NCI-H446 (cell line): ENCODE measurements at regions not wholly inside any gene's neighbourhood (a gene's known extent, or its start where the extent isn't known, plus 50 kb on each side); places are given as distances from the start of the nearest gene placed in this dataset.

ENCODE experiments used
- DNase-seq, 2 experiments: peaks; one replicate each; lab custom pipeline; 2025; lab: John Stamatoyannopoulos, UW

DNA sequence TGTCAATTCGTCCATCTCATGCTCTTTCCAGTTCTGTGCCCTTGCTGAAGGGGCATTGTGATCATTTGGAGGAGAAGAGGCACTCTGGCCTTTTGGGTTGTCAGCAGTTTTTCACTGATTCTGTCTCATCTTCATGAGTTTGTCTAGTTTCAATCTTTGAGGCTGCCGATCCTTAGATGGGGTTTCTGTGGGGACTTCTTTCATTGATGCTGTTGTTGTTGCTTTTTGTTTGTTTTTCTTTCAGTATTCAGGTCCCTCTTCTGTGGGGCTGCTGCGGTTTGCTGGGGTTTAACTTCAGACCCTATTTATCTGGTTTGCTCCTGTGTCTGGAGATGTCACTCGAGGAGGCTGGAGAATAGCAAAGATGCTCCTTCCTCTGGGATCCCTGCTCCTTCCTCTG is 224.3 kb downstream of the JRKL start:
- DNase-seq, result no peak

DNA sequence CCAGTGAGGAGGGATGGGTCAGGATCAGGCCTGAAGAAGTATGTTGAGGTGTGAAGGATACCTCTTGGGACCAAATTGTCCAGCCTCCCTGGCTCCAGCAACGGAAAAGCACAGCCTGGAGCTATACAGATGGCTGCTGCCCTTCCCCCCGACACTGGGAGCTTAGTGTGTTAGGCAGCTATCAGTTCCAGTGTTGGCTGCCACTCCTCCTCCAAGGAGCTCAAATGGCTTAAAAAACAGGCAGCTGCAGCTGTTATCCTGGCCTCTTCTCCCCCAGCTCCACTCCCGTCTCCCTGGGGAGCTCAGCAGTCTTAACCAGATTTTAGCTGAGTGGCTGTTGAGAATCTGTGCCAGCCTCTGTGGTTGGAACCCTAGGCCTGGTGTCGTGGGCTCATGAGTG is 225.0 kb downstream of the JRKL start:
- peak in 1 of 2 experiments; percentile 87 for DNase-seq

DNA sequence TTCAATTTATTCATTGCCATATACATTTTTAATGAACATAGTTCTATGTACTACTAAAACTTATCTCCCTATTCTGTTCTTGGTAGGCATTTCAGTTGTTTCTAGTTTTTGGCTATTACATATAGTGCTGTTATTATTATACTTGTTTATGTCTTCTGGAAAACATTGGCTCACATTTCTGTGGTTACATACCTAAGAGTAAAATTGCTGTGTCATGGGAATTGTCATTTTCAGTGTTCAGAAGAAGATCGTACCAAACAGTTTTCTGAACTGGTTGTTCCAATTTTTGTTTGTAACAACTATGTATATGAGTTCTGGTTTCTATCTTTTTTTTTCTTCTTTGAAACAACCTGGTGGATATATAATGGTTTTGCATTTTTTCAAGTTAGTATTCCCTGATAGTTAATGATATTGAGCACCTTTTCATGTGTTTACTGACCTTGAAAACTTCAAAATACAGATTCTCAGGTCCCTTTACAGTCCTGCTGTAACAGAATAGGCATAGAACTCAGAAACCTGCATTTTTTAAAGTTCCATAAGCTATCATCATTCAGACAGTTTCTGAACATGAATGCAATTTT is 230.7 kb downstream of the JRKL start:
- DNase-seq, result no peak

DNA sequence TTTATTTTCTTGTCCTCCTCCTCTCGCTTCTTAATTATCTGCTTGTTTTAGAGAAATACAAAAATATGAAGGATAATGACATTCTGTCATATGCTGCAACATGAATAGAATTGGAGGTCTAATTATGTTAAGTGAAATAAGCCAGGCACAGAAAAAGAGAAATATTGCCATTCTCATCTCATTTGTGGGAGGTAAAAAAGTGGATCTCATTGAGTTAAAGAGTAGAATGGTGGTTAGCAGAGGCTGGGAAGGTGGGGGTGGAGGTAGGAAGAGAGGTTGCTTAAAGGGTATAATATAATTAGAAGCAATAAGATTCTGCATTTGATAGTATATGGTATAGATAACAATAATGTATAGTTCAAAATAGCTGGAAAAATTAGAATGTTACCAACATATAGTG is 231.3 kb downstream of the JRKL start:
- DNase-seq, result no peak

DNA sequence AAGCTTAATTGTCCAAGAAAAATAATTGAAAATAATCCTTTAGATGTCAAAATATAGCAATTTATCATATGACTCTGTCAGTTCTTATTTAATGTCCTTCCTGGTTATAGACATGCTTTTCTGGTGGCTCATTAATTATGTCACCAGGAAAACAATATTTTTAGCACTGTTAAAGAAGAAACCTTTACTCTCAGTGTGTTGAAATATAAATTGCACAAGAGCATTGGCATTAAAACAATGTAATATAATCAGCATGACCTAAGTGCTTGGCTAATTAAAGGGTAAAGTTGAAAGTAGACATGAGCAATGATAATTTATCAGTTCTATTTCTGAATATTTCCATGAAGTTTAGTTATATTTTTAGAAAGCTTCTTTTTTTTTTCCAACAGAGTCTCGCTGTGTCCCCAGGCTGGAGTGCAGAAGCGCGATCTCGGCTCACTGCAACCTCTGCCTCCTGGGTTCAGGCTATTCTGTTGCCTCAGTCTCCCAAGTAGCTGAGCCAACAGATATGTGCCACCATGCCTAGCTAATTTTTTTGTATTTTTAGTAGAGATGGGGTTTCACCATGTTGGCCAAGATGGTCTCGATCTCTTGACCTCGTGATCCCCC is 232.3 kb downstream of the JRKL start:
- no peak for DNase-seq

DNA sequence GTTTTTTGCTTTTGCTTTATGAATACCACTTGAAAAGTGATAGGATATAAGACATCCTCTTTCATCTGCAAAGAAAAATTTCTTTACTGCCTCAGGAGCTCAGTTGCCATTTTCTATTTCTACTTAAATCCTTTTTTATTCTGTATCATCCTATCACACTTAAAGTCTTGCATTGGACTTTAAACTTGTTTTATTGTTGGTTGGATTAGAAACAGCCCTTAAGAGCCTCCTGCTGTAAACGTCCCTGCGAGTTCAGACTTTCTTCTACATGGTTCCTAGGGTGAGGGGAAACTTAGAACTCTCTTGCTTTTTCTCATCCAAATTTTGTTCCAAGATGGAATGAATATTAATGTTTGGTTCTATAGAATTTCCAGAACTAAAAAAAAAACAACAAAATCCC is 234.3 kb downstream of the JRKL start:
- DNase-seq, result no peak

DNA sequence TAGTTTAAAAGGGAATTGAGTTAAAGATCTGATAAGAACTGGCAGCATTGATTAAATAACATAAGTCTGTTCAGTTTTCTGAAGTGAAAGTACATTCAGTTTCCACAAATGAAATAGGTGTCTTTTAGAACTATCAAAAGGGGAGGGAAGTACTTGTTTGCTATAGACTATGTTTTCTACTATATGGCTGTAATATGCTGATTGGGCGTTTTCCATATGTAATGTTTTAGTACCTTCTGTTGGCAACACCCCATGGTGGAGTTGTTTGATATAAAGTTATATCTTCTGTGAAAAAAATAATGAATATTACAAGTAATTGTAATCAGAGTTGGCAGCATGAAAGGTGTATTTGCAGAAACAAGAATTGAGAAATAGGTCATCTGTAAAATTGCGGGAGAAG is 237.6 kb downstream of the JRKL start:
- DNase-seq, result no peak

DNA sequence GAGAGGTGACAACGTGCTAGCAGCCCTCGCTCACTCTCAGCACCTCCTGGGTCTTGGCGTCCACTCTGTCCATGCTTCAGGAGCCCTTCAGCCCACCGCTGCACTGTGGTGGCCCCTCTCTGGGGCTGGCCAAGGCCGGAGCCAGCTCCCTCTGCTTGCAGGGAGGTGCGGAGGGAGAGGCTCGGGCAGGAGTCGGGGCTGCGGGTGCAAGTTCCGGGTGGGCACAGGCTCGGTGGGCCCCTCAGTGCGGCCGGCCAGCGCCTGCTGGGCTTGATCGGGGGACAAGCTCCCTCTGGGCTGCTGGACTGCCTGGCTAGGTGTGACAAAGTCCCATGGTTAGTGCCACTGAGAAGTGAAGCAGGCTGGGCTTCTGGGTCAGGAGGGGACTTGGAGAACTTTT is 245.8 kb downstream of the JRKL start:
- DNase-seq, result no peak

DNA sequence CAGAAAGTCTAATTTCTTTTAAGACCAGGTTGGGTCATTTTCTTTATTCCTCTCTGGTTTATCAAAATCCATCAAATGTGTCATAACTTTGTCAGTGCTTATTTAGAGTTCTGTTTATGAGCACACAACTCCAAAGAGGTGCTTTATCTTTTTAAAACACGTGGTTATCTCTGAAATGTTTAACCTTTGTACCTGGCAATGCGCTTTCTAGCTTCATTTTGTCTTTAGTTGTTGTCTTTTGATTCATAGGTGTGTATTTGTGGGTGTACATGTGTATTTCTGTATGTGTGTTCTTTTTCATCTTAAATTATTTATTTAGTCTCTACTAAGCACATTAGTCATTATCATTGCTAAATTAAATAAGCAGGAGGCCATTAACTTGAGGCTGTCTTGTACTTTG is 251.4 kb downstream of the JRKL start:
- DNase-seq, result no peak

DNA sequence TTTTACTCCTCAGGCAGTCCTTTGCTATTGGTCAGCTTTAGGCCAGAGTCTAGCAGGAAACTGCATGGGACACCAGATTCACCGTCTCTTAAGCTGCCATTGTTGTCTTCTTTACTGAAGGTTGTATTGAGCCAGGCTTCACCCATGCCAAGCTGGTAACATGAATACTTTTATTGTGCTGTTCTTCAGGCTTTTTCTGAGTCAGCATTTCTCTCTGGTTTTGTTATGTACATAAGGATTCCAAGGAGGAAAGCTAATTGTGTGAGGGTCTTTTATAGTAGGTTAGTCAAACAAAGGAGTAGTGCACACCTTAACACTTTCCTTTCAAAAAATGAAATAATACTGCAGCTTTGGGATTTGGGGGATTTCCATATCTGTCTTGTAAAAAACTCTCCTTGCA is 252.8 kb downstream of the JRKL start:
- DNase-seq, result no peak

DNA sequence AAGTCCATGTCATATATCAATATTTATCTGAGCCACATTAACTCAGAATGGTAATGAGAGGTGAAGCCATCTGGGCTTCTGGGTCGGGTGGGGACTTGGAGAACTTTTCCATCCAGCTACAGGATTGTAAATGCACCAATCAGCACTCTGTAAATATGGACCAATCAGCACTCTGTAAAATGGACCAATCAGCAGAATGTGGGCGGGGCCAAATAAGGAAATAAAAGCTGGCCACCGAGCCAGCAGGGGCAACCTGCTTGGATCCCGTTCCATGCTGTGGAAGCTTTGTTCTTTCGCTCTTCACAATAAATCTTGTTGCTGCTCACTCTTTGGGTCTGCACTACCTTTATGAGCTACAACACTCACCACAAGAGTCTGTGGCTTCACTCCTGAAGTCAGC is 253.4 kb downstream of the JRKL start:
- no peak for DNase-seq

DNA sequence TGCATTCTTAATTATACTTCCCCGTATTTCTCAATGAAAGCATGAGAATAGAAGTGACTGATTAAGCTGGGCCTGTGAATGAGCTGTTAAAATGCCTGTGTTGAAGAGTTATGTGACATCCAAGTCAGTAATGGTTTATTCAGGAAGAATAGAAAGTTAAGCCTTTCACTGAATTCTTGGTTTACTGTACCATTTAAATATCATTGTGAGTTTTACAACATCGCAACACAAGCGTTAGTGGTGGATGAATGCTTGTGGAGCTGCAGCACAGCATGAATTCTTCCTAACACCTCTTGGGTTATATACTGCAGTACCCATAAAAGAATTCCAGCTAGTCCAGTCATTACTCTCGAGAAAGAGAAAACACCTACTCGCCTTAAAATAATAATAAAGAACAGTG is 257.8 kb downstream of the JRKL start:
- DNase-seq, result no peak

DNA sequence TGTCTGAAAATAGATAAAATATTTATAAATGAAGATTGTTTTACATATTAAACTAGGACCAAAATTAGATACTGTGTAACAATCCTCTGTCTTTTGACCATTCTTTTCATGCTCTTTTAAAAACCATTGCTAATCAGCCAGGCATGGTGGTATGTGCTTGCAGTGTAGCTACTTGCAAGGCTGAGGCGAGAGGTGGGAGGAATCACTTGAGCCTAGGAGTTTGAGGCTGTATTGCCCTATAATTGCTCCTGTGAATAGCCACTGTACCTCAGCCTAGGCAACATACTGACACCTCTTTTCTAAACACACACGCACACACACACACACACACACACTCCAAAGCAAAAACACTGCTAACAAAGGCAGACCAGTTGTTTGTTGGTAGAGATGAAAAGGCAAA is 259.2 kb downstream of the JRKL start:
- no peak for DNase-seq

DNA sequence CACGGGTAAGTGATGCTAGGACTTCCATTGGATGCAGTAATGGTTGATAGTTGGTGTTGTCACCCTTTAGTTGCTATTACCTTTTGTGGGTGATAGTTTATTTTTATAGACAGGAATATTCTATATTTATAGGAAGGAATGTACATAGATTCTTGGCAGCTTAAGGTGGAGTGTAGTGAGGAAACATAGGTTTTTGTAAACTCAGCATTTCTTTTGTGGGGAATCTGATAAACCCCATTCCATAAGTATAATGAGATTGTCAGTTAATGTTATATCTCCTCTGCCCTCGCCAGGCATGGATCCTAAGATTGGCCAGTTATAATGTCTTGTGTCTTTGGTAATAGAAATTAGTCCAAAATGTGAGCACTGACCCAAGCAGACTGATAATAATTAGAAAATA is 262.7 kb downstream of the JRKL start:
- no peak for DNase-seq

DNA sequence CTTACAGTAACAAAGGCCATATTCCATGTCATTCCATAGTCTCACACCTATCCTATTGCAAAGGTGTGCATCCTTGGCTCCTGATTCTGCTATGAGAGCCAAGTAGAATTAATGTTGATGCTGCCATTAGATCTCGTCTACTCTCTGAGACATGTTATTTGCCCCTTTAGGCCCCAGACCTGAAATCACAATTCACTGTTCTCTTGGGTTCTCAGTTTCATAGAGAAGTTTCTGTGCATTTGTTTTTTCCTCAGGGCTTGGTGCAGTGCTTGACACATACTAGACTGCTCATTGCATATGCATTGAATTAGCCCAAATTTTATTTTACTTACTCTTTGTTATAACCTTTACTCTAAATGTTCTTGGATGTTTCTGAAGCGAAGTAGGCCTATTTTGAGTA is 265.7 kb downstream of the JRKL start:
- DNase-seq, result no peak

DNA sequence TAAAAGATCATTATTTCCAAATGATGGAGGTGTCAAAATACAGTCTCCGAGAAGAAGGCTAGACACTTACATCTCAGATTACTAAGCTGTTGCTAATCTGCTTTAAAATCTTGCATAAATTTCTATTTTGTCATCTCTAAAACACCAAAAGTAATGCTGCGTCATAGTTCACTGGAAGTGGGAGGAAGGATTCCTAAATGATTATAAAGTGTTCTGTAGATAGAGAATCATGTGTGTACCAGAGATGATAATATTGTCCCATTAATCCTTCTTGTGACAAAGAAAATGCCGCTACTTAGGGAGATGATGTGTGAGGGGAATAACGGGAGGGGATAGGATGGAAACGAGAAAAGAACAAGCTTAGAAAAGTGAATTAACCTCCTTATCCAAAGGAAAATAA is 268.6 kb downstream of the JRKL start:
- no peak for DNase-seq

DNA sequence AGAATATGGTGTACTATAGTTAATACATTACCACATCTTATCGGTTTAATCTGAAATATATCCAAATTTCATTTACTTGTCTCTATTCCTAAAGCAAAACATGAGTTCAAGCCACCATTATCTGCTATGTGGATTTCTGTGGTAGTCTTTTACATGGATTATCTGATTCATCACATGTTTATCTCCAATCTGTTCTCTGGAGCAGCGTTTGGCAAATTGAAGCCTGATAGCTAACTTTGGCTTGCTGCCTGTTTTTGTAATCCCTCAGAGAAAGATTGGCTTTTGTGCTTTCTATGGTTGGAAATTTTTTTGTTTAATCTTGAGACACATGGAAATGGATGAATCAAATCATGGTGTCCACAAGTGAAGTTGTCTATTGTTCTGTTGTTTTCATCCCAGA is 274.3 kb downstream of the JRKL start:
- peak in 1 of 2 experiments; percentile 19 for DNase-seq

DNA sequence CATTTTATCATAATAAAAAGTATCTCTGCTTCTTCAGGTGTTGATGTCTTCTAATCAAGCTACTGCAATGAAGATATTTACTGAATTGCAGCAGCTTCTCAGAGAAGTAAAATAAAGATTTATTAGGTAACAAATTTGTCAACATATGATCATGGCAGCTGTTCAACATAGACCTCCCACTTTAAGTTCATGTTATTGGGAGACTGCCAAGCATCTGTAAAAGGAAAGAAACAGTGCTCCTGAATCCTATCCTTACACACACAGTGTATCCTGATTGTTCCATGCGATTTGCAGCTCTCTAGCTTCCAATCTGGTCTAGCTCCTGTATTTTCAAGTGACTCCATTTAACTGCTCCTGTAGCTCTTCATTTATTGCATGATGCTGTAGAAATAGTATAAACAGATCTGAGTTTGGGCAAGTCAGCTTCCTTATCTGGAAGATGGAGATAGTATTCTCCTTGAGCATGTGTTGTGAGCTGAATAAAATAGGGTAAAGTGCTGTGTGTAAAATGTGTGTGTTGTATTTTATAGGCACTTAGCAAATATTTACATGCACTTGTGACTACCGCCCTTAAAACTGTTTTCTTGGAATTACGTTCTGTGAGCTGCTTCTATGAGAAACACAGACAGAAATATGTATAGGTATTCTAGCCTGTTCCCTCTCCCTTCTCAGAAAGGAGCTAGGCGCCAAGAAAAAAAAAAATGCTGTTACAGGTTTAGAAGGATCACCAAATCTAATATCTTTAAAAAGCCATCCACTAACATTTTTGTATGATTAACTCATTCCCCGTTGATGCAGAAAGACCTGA is 290.6 kb downstream of the JRKL start:
- DNase-seq, result peak in 1 of 2 experiments; percentile 21

DNA sequence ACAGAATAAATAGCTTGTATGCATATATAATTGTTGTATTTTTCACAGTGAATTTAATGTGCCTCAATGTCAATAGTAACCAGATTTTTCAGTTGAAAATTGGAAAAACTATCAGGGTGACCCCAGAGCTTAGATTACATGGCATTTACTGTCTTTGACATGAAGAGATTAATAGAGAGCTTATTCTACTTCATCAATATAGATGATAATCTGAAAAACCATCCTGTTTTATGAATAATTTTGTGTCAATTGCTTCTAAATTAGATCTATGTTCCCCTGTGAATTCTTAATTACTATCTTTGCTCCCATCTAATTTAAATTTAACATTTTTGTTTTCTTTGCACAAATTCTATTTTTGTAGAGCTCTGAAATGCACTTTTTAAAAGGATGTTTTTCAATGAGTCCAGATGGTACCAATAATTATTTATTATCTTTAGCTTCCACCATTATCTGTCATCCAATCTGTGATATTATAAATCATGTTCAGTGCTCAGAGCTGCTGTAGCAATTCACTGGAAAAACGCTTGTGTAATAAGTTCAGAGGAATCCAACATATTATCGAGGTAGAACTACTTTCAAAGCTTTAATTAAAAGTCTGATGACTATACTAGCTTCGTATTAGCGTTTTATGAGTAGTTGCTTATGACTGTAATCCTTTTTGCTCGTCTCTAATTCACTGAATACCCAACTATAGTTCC is 291.4 kb downstream of the JRKL start:
- no peak for DNase-seq

DNA sequence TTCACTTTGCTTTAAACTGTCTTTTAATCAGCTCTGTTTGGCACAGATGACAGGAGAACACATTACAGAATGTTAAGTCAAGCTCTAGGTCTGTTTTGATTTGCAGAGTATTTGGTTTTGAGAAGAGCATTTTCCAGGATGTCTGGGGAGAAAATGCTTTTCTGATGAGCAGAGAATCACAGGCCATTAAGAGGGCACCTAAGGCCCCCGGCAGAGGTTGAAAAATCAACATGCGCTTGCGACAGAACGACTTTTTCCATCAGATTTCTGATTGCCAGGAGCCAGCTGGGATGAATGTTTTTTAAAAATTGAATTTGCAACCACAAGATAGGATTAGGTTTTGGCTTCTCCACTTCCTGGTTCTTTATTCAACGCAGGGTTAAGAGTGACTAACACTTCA is 304.5 kb downstream of the JRKL start:
- DNase-seq, result no peak

DNA sequence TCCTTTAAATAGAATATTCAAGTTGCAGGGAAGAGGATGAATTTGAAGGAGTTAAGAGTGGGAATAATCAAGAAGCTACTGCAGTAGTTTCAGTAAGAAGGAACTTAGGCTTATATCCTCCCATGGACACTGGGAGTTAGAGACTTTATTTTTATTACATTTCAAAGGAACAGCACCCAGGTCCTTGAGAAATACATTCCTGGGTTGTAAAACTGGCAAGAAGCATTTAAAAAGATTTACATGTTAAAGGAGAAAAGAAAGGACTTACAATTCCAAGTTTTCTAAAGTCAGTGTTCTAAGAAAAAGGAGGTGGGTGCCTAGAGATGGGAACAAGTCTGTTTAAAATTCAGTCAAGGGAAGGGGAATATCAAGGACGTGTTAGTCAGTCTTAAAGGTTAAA is 306.9 kb downstream of the JRKL start:
- DNase-seq, result no peak

DNA sequence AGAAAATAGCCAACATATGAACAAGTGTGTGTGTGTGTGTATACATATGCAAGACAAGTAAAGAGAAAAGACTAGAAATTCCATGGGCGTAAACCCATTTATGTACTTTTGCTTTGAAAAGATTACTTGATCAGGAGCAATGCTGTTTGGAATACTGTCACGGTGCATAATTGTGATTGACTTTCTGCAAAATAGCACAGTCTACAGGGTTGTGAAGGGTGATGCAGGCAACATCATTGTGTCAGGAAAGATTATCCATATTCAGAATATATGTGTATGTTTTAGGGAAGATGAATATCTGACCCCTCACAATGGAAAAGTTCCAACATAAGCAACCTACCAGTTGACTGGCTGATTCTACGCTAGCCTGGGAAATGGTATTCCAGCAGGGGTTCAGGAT is 307.7 kb downstream of the JRKL start:
- DNase-seq, result no peak

DNA sequence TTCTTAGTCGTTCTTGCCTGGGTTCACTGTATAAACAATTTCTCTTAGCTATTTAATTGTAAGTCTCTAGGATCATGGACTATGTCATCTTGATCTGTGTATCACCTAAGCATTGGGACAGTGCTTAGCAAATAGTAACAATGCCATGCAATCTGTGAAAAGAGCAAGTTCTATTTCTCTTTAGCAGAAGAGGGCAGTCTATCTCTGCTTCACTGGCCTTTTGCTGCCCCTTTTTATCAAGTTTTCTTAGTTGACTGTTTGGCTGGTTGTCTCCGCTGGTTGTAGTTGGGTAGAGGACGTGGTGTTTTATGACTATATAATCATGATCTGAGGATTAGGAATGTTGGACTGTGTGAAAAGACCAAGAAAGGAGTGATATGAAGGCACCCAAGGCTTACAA is 315.0 kb downstream of the JRKL start:
- DNase-seq, result no peak
